Fibroblast of villous mesenchyme (primary cell): ENCODE measurements at regions not wholly inside any gene's neighbourhood (a gene's known extent, or its start where the extent isn't known, plus 50 kb on each side); places are given as distances from the start of the nearest gene placed in this dataset.

Experiments
- DNase-seq: peaks from one replicate; pipeline ENCODE4 v3.0.0-alpha.2; 2010; ENCODE audit warnings: low read depth
- H3K4me3 ChIP-seq: 2 replicates; pipeline ENCODE4 v1.5.1; 2011; ENCODE audit warnings: low read depth, mild to moderate bottlenecking, low read length
- TF ChIP-seq, protein P1 (sequence below): IDR thresholded peaks from 2 replicates; pipeline ENCODE4 v1.5.1; 2012; ENCODE audit warnings: low read depth, mild to moderate bottlenecking, low read length; ENCODE audit not compliant: insufficient read depth

DNA sequence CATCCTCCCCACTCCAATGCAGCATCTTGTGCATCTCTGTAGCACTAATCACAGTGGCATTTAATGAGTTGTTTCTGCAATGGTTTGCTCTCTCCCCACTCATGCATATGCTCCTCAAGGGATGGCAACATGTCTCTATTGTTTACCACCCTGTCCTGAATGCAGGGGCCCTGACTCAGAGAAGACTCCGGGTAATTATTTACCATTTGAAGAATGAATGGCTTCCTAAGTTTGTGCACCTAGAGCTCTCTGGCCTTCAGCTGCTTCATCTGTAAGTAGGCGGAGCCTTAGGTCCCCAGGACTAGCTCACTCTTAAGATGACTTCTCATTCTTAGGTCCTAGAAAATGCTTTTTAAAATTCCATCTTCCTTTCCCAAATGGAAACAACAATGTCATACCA, 63.7 kb upstream of the IGSF21 start:
- H3K4me3 ChIP-seq: no peak overlapping the region
- DNase-seq: no peak
- TF ChIP-seq, protein P1, sequence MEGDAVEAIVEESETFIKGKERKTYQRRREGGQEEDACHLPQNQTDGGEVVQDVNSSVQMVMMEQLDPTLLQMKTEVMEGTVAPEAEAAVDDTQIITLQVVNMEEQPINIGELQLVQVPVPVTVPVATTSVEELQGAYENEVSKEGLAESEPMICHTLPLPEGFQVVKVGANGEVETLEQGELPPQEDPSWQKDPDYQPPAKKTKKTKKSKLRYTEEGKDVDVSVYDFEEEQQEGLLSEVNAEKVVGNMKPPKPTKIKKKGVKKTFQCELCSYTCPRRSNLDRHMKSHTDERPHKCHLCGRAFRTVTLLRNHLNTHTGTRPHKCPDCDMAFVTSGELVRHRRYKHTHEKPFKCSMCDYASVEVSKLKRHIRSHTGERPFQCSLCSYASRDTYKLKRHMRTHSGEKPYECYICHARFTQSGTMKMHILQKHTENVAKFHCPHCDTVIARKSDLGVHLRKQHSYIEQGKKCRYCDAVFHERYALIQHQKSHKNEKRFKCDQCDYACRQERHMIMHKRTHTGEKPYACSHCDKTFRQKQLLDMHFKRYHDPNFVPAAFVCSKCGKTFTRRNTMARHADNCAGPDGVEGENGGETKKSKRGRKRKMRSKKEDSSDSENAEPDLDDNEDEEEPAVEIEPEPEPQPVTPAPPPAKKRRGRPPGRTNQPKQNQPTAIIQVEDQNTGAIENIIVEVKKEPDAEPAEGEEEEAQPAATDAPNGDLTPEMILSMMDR: no peak

DNA sequence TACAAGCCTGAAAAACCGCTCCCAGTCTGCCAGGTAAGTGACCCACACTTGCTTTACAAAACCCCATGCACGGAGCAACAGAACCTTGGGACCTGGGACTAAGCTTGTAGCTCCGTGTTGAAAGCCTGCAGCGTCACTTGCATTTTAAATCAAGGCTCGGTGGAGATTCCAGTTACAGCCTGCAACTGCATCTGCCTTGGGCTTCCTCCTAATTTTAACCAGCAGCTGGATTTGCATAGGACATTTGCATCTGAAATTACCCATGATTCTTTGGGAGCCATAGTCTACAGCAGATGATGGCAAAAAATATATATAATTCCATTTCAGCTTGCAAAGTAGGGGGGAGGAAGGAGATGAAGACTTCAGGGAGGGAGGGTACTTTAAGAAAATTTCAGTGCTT, 62.4 kb upstream of the IGSF21 start:
- TF ChIP-seq, protein P1: no peak
- H3K4me3 ChIP-seq: no peak overlapping the region

DNA sequence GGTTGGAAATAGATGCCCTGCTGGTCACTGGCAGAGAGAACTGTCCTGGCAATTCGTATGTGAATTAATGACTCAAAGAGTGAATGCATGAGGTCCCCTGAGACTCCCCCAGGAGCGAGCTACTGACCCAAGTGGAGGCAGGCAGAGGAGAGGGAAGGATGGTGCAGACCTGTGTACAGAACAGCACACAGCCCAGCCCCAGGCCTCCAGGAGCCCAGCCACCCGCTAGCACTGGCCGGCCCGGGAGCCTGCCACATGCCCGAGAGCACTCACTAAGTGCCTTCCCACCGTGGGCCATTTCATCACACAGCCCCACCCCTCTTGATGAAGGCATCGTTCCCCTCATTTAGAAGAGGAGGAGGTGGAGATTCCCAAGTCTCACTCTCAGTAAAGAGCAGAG, 62.0 kb upstream of the IGSF21 start:
- TF ChIP-seq, protein P1: no peak
- H3K4me3 ChIP-seq: no peak overlapping the region
- DNase-seq: no peak

More for the DNA sequence above, 62.4 kb upstream of the IGSF21 start:
- no peak for DNase-seq

DNA sequence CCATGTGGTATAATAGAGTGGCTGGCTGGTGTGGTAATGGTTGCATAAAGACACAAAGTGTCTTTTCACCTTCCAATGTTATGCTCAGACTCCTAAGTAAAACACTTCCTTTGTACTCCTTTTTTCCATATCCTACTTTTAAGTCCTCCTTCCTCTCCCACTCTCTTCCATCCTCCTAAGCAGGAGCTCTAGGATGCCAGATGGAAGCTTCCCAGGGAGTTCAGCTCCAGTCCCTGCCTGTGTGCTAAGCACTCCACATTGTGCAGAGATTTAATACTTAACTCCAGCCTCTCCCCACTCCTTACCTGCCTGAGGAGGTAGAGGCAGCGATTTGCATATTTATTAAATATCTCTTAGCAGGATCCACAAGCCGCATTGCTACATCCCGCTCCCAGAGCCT, 60.5 kb upstream of the IGSF21 start:
- TF ChIP-seq, protein P1: no peak
- no peak overlapping the region for H3K4me3 ChIP-seq
- DNase-seq: no peak

DNA sequence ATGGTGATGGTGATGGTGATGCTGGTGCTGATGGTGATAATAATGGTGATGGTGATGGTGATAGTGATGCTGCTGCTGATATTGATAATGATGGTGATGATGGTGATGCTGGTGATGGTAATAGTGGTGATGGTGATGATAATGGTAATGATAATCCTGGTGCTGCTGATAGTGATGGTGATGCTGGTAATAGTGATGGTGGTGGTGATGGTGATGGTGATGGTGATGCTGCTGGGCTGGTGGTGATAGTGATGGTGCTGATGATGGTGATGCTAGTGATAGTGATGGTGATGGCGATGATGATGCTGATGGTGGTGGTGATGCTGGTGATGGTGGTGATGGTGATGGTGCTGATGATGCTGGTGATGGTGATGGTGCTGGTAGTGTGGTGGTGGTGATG, 58.4 kb upstream of the IGSF21 start:
- TF ChIP-seq, protein P1: no peak
- no peak for DNase-seq
- no peak overlapping the region for H3K4me3 ChIP-seq

DNA sequence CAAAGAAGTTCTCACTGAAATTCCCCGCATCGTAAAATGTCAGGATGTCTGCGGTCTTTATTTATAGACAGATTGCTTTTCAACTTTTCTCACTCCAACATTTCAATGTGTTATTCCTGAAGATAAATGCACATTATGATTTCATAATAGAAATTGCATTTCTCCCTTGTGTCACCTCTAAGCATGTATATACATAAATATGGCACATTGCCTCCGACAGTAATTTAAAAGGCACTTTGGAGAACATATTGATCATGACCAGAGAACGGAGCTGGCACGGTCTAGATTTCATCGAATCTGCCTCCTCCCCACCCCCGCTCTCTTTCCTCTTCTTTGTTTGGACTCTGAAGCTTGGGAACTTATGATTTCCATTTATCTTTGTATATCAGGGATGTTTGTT, 54.9 kb upstream of the IGSF21 start:
- no peak overlapping the region for H3K4me3 ChIP-seq
- no peak for DNase-seq
- TF ChIP-seq, protein P1: no peak

DNA sequence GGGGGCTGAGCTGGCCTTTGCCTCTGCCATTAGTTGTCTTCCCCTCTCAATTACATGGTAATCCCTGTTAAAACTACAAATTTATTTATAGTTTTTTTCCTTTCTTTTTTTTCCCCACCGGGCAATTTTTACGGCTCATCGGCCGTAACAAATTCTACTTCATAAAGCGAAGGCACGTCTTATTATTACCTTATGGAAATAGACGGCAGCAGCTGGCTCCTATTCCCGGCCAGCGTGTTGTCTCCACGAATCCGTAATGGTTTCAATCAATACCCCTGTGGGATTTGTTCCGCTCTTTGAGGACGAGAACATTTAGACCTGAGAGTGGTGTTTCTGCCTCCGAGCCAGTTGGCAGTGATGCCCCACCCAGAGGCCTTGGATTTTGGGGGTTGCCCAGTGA, 52.4 kb upstream of the IGSF21 start:
- TF ChIP-seq, protein P1: no peak
- DNase-seq: no peak
- H3K4me3 ChIP-seq: no peak overlapping the region
